CD4-positive, alpha-beta T cell treated with Interleukin-10 for 1 hour (primary cell): ENCODE measurements at regions not wholly inside any gene's neighbourhood (a gene's known extent, or its start where the extent isn't known, plus 50 kb on each side); places are given as distances from the start of the nearest gene placed in this dataset.

Experiments used
- DNase-seq: peaks from one replicate; pipeline ENCODE4 v3.0.0-alpha.2; 2020

- no peak for DNase-seq
Observed at GRCh38 chr2:21288299-21288698, 164.5 kb downstream of the TDRD15 start.

GRCh38 chr2:21288739-21289520, 165.2 kb downstream of the TDRD15 start:
- no peak for DNase-seq

GRCh38 chr2:21289551-21289950, 165.8 kb downstream of the TDRD15 start:
- no peak for DNase-seq

GRCh38 chr2:21289989-21290388, 166.2 kb downstream of the TDRD15 start:
- no peak for DNase-seq

- no peak for DNase-seq
Observed at GRCh38 chr2:21291426-21291825, 167.7 kb downstream of the TDRD15 start.

GRCh38 chr2:21294446-21294845, 170.7 kb downstream of the TDRD15 start:
- no peak for DNase-seq

GRCh38 chr2:21299411-21299810, 175.6 kb downstream of the TDRD15 start:
- DNase-seq = no peak

GRCh38 chr2:21301871-21302455, 178.2 kb downstream of the TDRD15 start:
- no peak for DNase-seq

- DNase-seq = no peak
Observed at GRCh38 chr2:21303876-21304275, 180.1 kb downstream of the TDRD15 start.

- no peak for DNase-seq
Observed at GRCh38 chr2:21305581-21305980, 181.8 kb downstream of the TDRD15 start.

GRCh38 chr2:21306235-21306634, 182.5 kb downstream of the TDRD15 start:
- no peak for DNase-seq

- DNase-seq = no peak
Observed at GRCh38 chr2:21307037-21307436, 183.3 kb downstream of the TDRD15 start.

GRCh38 chr2:21310493-21310892, 186.7 kb downstream of the TDRD15 start:
- no peak for DNase-seq

- DNase-seq = no peak
Observed at GRCh38 chr2:21314322-21314835, 190.6 kb downstream of the TDRD15 start.

GRCh38 chr2:21317131-21317530, 193.4 kb downstream of the TDRD15 start:
- peak; percentile 23 for DNase-seq

GRCh38 chr2:21318263-21318662, 194.5 kb downstream of the TDRD15 start:
- no peak for DNase-seq

GRCh38 chr2:21326152-21326551, 202.4 kb downstream of the TDRD15 start:
- no peak for DNase-seq

GRCh38 chr2:21328177-21328576, 204.4 kb downstream of the TDRD15 start:
- no peak for DNase-seq

- no peak for DNase-seq
Observed at GRCh38 chr2:21330786-21331391, 207.1 kb downstream of the TDRD15 start.

GRCh38 chr2:21331625-21332370, 208.0 kb downstream of the TDRD15 start:
- DNase-seq = no peak

- DNase-seq = no peak
Observed at GRCh38 chr2:21332993-21333625, 209.3 kb downstream of the TDRD15 start.

- DNase-seq = no peak
Observed at GRCh38 chr2:21333684-21334083, 209.9 kb downstream of the TDRD15 start.

GRCh38 chr2:21346984-21347383, 223.2 kb downstream of the TDRD15 start:
- no peak for DNase-seq
